T-cell (primary cell): ENCODE measurements at regions not wholly inside any gene's neighbourhood (a gene's known extent, or its start where the extent isn't known, plus 50 kb on each side); places are given as distances from the start of the nearest gene placed in this dataset.

Source experiments
- ATAC-seq, 4 experiments: fragments of 200-7000 bp in 3 of 4; fragments of 150-1000 bp in 1 of 4; cut with Tn5 transposase; replicated peaks in 1 of 4; 1 replicate in 3 of 4; 2 replicates in 1 of 4; pipeline ENCODE4 v1.10.0; 2021; ENCODE audit warnings: moderate library complexity in 3 of 4, mild to moderate bottlenecking in 2 of 4, moderate number of reproducible peaks in 1 of 4
- CTCF ChIA-PET, 2 donors: fragments of 300-600 bp; sonication (Branson Sonifier 250); formaldehyde crosslinking; loops; one replicate each; lab custom pipeline; 2022; ENCODE audit warnings: antibody characterized with exemption in 2 of 2; lab: Charles Lee
- POLR2A ChIA-PET, 2 donors: fragments of 300-600 bp; sonication (Branson Sonifier 250); formaldehyde crosslinking; loops; one replicate each; lab custom pipeline; 2022; ENCODE audit warnings: antibody characterized with exemption in 2 of 2; lab: Charles Lee
- DNase-seq, 35 experiments: peaks; one replicate each; pipeline versions ENCODE4 v3.0.0 to v3.0.0-alpha.2; 2013 to 2023
- H3K27ac ChIP-seq: one replicate; pipeline ENCODE4 v1.5.1; 2013; ENCODE audit warnings: low read length
- H3K27me3 ChIP-seq, 2 experiments: replicated peaks in 1 of 2; 1 replicate in 1 of 2; 2 replicates in 1 of 2; pipeline versions ENCODE4 v1.6.1 to v1.7.0; 2013; ENCODE audit warnings: low read length in 1 of 2, mixed read lengths in 1 of 2; ENCODE audit not compliant: control insufficient read depth in 2 of 2, insufficient read depth in 2 of 2; ENCODE audit errors: extremely low read depth in 1 of 2
- H3K36me3 ChIP-seq, 2 donors: 1 replicate in 1 of 2; 2 replicates in 1 of 2; pipeline versions ENCODE4 v1.6.1 to v1.7.0; 2013; ENCODE audit warnings: low read length in 1 of 2; ENCODE audit not compliant: control insufficient read depth in 2 of 2, insufficient read depth in 1 of 2; ENCODE audit errors: extremely low read depth in 1 of 2
- H3K4me1 ChIP-seq, 2 experiments: 1 replicate in 1 of 2; 2 replicates in 1 of 2; pipeline versions ENCODE4 v1.6.1 to v1.7.0; 2013; ENCODE audit warnings: low read length in 2 of 2, mixed read lengths in 1 of 2; ENCODE audit not compliant: insufficient read depth in 2 of 2, control insufficient read depth in 1 of 2; ENCODE audit errors: extremely low read depth in 1 of 2
- H3K4me3 ChIP-seq, 2 donors: 1 replicate in 1 of 2; 2 replicates in 1 of 2; pipeline versions ENCODE4 v1.5.1 to v1.7.0; 2013; ENCODE audit warnings: mild to moderate bottlenecking in 2 of 2, low read length in 1 of 2, moderate library complexity in 1 of 2; ENCODE audit not compliant: control insufficient read depth in 1 of 2; ENCODE audit errors: extremely low read depth in 1 of 2
- H3K9me3 ChIP-seq: 2 replicates; pipeline ENCODE4 v1.7.0; 2013
- H3K27ac Mint-ChIP-seq, 2 donors: one replicate each; pipeline ENCODE4 v1.8.0; 2020 to 2021; ENCODE audit warnings: mild to moderate bottlenecking in 2 of 2, mixed read lengths in 2 of 2
- H3K27me3 Mint-ChIP-seq, 2 donors: one replicate each; pipeline ENCODE4 v1.8.0; 2021 to 2022; ENCODE audit warnings: mixed read lengths in 2 of 2
- H3K36me3 Mint-ChIP-seq: one replicate; pipeline ENCODE4 v1.8.0; 2021; ENCODE audit warnings: mixed read lengths
- H3K4me1 Mint-ChIP-seq, 3 donors: one replicate each; pipeline ENCODE4 v1.8.0; 2020 to 2022; ENCODE audit warnings: mixed read lengths in 3 of 3, mild to moderate bottlenecking in 1 of 3
- H3K4me3 Mint-ChIP-seq, 3 donors: one replicate each; pipeline ENCODE4 v1.8.0; 2020 to 2022; ENCODE audit warnings: mild to moderate bottlenecking in 3 of 3, mixed read lengths in 3 of 3, moderate library complexity in 3 of 3
- H3K9me3 Mint-ChIP-seq, 3 donors: one replicate each; pipeline ENCODE4 v1.8.0; 2020 to 2022; ENCODE audit warnings: mixed read lengths in 3 of 3
- WGBS: methylation state at CpG from one replicate; pipeline ENCODE4 v1.1.5; 2013; ENCODE audit warnings: missing lambda C conversion rate; ENCODE audit not compliant: insufficient coverage; 5-methylcytosine and 5-hydroxymethylcytosine counted together

DNA sequence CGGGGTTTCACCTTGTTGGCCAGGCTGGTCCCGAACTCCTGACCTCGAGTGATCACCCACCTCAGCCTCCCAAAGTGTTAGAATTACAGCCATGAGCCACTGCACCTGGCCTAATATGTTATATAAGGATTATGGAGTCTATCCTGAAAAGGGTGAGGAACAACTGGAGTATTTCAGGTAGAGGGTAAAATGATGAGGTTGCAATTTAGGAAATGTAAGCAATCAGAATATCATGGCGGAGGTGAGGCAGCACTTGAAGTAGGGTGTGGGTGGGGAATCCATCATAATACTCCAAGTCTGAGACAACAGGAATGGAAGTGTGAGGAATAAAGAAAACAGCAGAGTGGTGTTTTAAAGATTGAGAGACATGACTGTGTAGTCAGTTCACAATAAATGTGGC is 582.2 kb downstream of the FGF9 start:
- POLR2A ChIA-PET: no interaction called here
- H3K4me1 ChIP-seq: no peaks in the 10 kb centered on the region
- no peak for ATAC-seq
- Mint-ChIP-seq H3K9me3 (no peaks in the 10 kb centered on the region), H3K4me3 (no peak overlapping the region), H3K4me1 (peaks cover 0 to 5% (median 0%) of the 10 kb centered on the region in 3 donors), H3K27me3 (no peaks in the 10 kb centered on the region), H3K36me3 (no peaks in the 10 kb centered on the region), H3K27ac (no peak overlapping the region)
- DNase-seq: no peak
- no peak overlapping the region for H3K27ac ChIP-seq
- 100% methylated on average over 1 of the region's 4 CpGs for WGBS
- H3K27me3 ChIP-seq: peaks cover 0 to 10% of the 10 kb centered on the region in 2 experiments
- no peaks in the 10 kb centered on the region for H3K9me3 ChIP-seq
- no peak overlapping the region for H3K4me3 ChIP-seq
- no peaks in the 10 kb centered on the region for H3K36me3 ChIP-seq
- CTCF ChIA-PET: no interaction called here

DNA sequence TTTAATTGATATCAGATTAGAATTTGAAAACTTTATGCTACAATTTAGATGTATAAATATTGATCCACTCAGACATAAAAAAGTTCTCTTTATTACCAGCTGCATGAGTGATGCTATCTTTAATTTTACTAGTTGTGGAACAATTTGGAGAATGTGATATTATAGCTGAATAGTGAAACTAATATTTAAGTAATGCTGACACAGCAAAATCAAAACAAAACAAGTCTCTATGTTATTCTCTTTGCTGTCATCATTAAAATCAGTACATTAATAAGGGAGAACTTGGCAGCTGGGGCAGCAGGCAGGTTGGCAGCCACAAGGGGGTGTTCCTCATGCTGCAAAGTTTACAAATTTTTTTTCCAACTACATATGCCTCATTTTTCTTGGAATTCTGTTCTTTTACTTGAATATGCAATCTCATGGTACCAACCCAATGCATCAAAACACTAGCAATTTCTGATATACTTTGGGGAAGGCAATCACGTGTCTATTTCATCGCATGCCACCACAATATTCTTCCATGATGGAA is 585.3 kb downstream of the FGF9 start:
- H3K4me1 ChIP-seq: no peaks in the 10 kb centered on the region
- H3K4me1 Mint-ChIP-seq: no peaks in the 10 kb centered on the region
- POLR2A ChIA-PET: no interaction called here
- no peak overlapping the region for H3K27ac ChIP-seq
- H3K9me3 ChIP-seq: no peaks in the 10 kb centered on the region
- CTCF ChIA-PET: no interaction called here
- DNase-seq (no peak), ATAC-seq (no peak)
- peaks cover 0 to 7% of the 10 kb centered on the region in 2 experiments for H3K27me3 ChIP-seq
- no peak overlapping the region for H3K4me3 Mint-ChIP-seq
- no peak overlapping the region for H3K4me3 ChIP-seq
- H3K36me3 Mint-ChIP-seq: no peaks in the 10 kb centered on the region
- no peak overlapping the region for H3K27ac Mint-ChIP-seq
- H3K36me3 ChIP-seq: no peaks in the 10 kb centered on the region
- WGBS: no CpG with 5 or more reads among the region's 2 CpGs
- H3K9me3 Mint-ChIP-seq: peaks cover 0 to 5% (median 0%) of the 10 kb centered on the region in 3 donors
- no peaks in the 10 kb centered on the region for H3K27me3 Mint-ChIP-seq

DNA sequence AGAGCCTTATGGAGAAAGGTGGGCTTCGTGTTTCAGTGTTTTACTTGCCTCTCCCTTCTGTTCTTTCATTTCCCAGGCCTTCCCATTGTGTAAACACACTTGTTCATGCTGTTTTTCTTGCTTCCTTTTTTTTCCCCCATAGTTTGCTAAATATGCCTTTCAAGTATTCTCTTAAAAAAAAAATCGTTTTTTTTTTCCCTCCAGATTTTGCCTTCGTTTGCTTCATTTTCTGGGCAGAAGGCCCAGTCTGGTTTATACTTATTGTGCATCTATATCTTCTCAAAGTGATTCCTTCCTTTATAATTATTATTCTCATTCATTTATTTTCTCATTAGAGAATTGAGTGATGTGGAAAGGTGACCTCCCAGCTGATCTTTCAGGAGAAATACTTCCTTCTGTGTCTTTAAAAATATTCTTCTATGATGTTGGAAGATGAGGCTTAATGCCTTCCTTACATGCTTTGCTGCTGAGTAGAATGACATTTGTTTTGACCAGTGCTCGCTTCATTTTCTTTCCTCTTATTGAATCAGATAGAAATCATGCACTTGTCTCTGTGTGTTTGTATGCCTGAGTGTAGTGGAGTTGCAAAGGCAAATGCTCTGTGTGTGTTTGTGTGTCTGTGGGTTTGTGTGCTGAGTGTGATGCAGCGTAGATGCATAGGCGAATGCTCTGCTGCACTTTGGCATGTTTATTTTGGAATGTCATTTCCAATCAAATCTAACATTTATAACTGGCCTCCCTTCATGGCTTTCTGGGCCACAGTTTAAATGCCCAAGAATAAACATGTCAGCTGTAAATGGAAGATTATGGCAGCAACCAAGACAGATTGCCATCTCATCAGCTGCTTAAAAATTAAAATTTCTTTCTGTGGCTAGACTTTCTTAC is 591.4 kb downstream of the FGF9 start:
- Mint-ChIP-seq H3K4me3 (no peak overlapping the region), H3K36me3 (no peaks in the 10 kb centered on the region), H3K9me3 (peaks cover 0 to 5% (median 0%) of the 10 kb centered on the region in 3 donors), H3K27ac (no peak overlapping the region), H3K27me3 (no peaks in the 10 kb centered on the region), H3K4me1 (no peaks in the 10 kb centered on the region)
- DNase-seq (no peak), ATAC-seq (no peak)
- WGBS: no CpG with 5 or more reads among the region's 6 CpGs
- ChIA-PET CTCF (no interaction called here), POLR2A (no interaction called here)
- no peaks in the 10 kb centered on the region for H3K9me3 ChIP-seq
- H3K27ac ChIP-seq: no peak overlapping the region
- no peak overlapping the region for H3K4me3 ChIP-seq
- no peaks in the 10 kb centered on the region for H3K4me1 ChIP-seq
- H3K27me3 ChIP-seq: no peaks in the 10 kb centered on the region
- H3K36me3 ChIP-seq: no peaks in the 10 kb centered on the region

DNA sequence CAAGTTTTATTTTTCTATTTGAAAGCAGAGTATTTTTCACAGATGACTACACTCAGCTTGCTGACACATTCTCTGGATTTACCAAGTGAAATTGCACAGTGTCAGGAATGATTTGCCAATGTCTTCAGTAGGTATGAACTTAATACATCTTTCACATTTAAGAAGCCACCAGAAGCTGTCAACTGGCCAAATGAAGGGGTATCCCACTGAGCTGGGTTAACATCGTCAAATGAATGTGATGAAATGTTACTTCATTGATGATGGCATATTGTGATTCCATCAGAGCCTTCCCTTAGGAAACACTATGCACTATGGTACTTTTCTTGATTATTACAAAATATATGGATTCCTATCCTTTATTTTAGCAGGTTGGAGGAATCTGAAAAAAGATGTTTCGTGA is 592.3 kb downstream of the FGF9 start:
- no peak overlapping the region for H3K27ac ChIP-seq
- H3K4me1 ChIP-seq: no peaks in the 10 kb centered on the region
- no peak overlapping the region for H3K27ac Mint-ChIP-seq
- CTCF ChIA-PET: no interaction called here
- H3K9me3 ChIP-seq: no peaks in the 10 kb centered on the region
- POLR2A ChIA-PET: no interaction called here
- no peak overlapping the region for H3K4me3 ChIP-seq
- H3K4me3 Mint-ChIP-seq: no peak overlapping the region
- H3K36me3 ChIP-seq: no peaks in the 10 kb centered on the region
- no peaks in the 10 kb centered on the region for H3K27me3 ChIP-seq
- no peak for ATAC-seq
- WGBS: no CpG with 5 or more reads among the region's 2 CpGs
- DNase-seq: no peak
- no peaks in the 10 kb centered on the region for H3K36me3 Mint-ChIP-seq
- no peaks in the 10 kb centered on the region for H3K4me1 Mint-ChIP-seq
- peaks cover 0 to 5% (median 0%) of the 10 kb centered on the region in 3 donors for H3K9me3 Mint-ChIP-seq
- no peaks in the 10 kb centered on the region for H3K27me3 Mint-ChIP-seq

DNA sequence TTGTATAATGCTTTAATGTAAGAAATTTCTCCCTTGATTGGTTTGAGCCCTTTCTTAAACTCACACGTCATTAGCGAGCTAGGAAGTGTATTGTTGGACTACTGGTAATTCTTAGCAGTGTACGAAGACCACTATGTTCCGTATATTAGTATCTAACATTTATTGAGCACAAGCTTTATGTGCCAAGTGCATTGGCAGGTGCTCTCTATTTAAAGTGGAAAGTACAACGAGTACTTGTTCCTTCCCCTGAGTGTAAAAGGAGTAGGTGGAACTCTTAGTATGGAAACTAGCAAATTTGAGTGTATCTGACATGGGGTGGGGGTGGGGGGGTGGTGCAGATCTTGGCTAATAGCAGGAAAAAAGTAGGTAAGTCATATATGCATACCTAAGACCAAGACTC is 594.7 kb downstream of the FGF9 start:
- Mint-ChIP-seq H3K27me3 (no peaks in the 10 kb centered on the region), H3K36me3 (no peaks in the 10 kb centered on the region), H3K4me3 (no peak overlapping the region), H3K27ac (no peak overlapping the region), H3K4me1 (no peaks in the 10 kb centered on the region), H3K9me3 (no peaks in the 10 kb centered on the region)
- POLR2A ChIA-PET: interaction anchor here in 1 of 2 donors (0.7 kb wide), 1 partner anchor 14 kb away, joined by 4 read pairs; no protein-coding TSS in a partner anchor
- Histone ChIP-seq H3K4me3 (no peak overlapping the region), H3K36me3 (no peaks in the 10 kb centered on the region), H3K27ac (no peak overlapping the region), H3K9me3 (no peaks in the 10 kb centered on the region), H3K4me1 (no peaks in the 10 kb centered on the region), H3K27me3 (no peaks in the 10 kb centered on the region)
- CTCF ChIA-PET: no interaction called here
- DNase-seq (no peak), ATAC-seq (no peak)
- WGBS: 57% methylated on average over 1 of the region's 5 CpGs

DNA sequence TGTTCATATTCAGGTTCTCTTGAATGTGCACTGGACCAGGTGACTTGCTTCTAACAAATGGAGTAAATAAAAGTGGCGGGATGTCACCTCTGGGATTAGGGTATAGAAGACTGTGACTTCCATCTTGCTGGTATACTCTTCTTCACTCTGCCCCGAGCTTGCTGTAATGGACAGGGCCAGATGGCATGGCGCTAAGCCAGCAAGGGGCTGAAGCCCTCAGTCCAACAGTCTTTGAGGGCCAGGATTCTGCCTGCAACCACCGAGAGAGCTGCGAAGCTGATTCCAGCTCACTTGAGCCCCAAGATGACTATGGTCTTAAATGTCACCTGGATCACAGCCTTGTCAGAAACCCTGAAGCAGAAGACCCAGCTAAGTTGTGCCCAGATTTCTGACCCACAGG is 600.0 kb downstream of the FGF9 start:
- Histone ChIP-seq H3K9me3 (no peaks in the 10 kb centered on the region), H3K4me3 (no peak overlapping the region), H3K36me3 (no peaks in the 10 kb centered on the region), H3K27ac (no peak overlapping the region), H3K27me3 (peaks cover 0 to 3% of the 10 kb centered on the region in 2 experiments), H3K4me1 (no peaks in the 10 kb centered on the region)
- 95% methylated on average over 5 of the region's 5 CpGs for WGBS
- Mint-ChIP-seq H3K9me3 (no peaks in the 10 kb centered on the region), H3K27ac (no peak overlapping the region), H3K4me3 (no peak overlapping the region), H3K36me3 (no peaks in the 10 kb centered on the region), H3K4me1 (peaks cover 0 to 4% (median 3%) of the 10 kb centered on the region in 3 donors), H3K27me3 (no peaks in the 10 kb centered on the region)
- ChIA-PET POLR2A (no interaction called here), CTCF (no interaction called here)
- ATAC-seq (no peak), DNase-seq (no peak)
